IPS-20b (cell line): ENCODE measurements at regions not wholly inside any gene's neighbourhood (a gene's known extent, or its start where the extent isn't known, plus 50 kb on each side); places are given as distances from the start of the nearest gene placed in this dataset.
"Not testable (repeated sequence)": the region's sequence is repeated elsewhere in the genome, so short reads cannot be mapped to it uniquely, and the experiment has no call there.

Source experiments
- H3K27ac ChIP-seq: one replicate; pipeline ENCODE4 v1.5.1; 2013; ENCODE audit warnings: low read length
- H3K27me3 ChIP-seq: 2 replicates; pipeline ENCODE4 v1.6.1; 2013; ENCODE audit warnings: mild to moderate bottlenecking, low read length, inconsistent platforms; ENCODE audit not compliant: insufficient read depth
- H3K36me3 ChIP-seq: 2 replicates; pipeline ENCODE4 v1.6.1; 2013; ENCODE audit warnings: low read depth, mild to moderate bottlenecking, inconsistent platforms, low read length, moderate library complexity; ENCODE audit not compliant: insufficient read depth
- H3K4me1 ChIP-seq: 2 replicates; pipeline ENCODE4 v1.6.1; 2013; ENCODE audit warnings: mild to moderate bottlenecking, control low read depth, inconsistent platforms, low read length, moderate library complexity; ENCODE audit not compliant: insufficient read depth
- H3K4me3 ChIP-seq: 2 replicates; pipeline ENCODE4 v1.5.1; 2013; ENCODE audit warnings: mild to moderate bottlenecking, low read length, inconsistent platforms
- H3K9ac ChIP-seq: 2 replicates; pipeline ENCODE4 v1.6.1; 2013; ENCODE audit warnings: low read depth, mild to moderate bottlenecking, inconsistent platforms, low read length, moderate library complexity
- H3K9me3 ChIP-seq: 2 replicates; pipeline ENCODE4 v1.6.1; 2013; ENCODE audit warnings: mild to moderate bottlenecking, low read depth, low read length, inconsistent platforms; ENCODE audit not compliant: insufficient read depth

GRCh38 chr22:10741776-10742630 lies 4786.0 kb upstream of the OR11H1 start:
- H3K27ac ChIP-seq, H3K27me3 ChIP-seq, H3K36me3 ChIP-seq, H3K9ac ChIP-seq, H3K4me1 ChIP-seq, H3K4me3 ChIP-seq: not testable (repeated sequence)
- H3K9me3 ChIP-seq: peaks cover 84% of the 10 kb centered on the region

GRCh38 chr22:10746382-10746781 lies 4781.6 kb upstream of the OR11H1 start:
- not testable (repeated sequence) for H3K36me3 ChIP-seq, H3K27ac ChIP-seq, H3K4me1 ChIP-seq, H3K27me3 ChIP-seq, H3K4me3 ChIP-seq, H3K9ac ChIP-seq
- peaks cover 84% of the 10 kb centered on the region for H3K9me3 ChIP-seq

- not testable (repeated sequence) for H3K4me1 ChIP-seq, H3K9ac ChIP-seq, H3K27ac ChIP-seq, H3K4me3 ChIP-seq, H3K27me3 ChIP-seq, H3K36me3 ChIP-seq
- H3K9me3 ChIP-seq: peaks cover 86% of the 10 kb centered on the region
These were observed 4780.8 kb upstream of the OR11H1 start for GRCh38 chr22:10747227-10747626.

GRCh38 chr22:10748751-10749150 lies 4779.2 kb upstream of the OR11H1 start:
- not testable (repeated sequence) for H3K36me3 ChIP-seq, H3K4me1 ChIP-seq, H3K27ac ChIP-seq, H3K4me3 ChIP-seq, H3K27me3 ChIP-seq, H3K9ac ChIP-seq
- H3K9me3 ChIP-seq: peaks cover 86% of the 10 kb centered on the region

- peaks cover 88% of the 10 kb centered on the region for H3K9me3 ChIP-seq
- H3K4me3 ChIP-seq: not testable (repeated sequence)
These were observed 4778.6 kb upstream of the OR11H1 start for GRCh38 chr22:10749423-10749822.

GRCh38 chr22:10753566-10753965 lies 4774.4 kb upstream of the OR11H1 start:
- H3K4me1 ChIP-seq, H3K27ac ChIP-seq, H3K27me3 ChIP-seq, H3K4me3 ChIP-seq, H3K9ac ChIP-seq, H3K36me3 ChIP-seq: not testable (repeated sequence)
- H3K9me3 ChIP-seq: peaks cover 88% of the 10 kb centered on the region

More at GRCh38 chr22:10749423-10749822, 4778.6 kb upstream of the OR11H1 start:
- not testable (repeated sequence) for H3K27ac ChIP-seq, H3K4me1 ChIP-seq, H3K36me3 ChIP-seq, H3K9ac ChIP-seq, H3K27me3 ChIP-seq

- H3K9ac ChIP-seq, H3K27me3 ChIP-seq, H3K4me1 ChIP-seq, H3K36me3 ChIP-seq, H3K27ac ChIP-seq, H3K4me3 ChIP-seq: not testable (repeated sequence)
- peaks cover 82% of the 10 kb centered on the region for H3K9me3 ChIP-seq
These were observed 4772.6 kb upstream of the OR11H1 start for GRCh38 chr22:10755350-10755749.

GRCh38 chr22:10760418-10760817 lies 4767.6 kb upstream of the OR11H1 start:
- H3K27ac ChIP-seq, H3K36me3 ChIP-seq, H3K4me3 ChIP-seq, H3K4me1 ChIP-seq, H3K9ac ChIP-seq, H3K27me3 ChIP-seq: not testable (repeated sequence)
- peaks cover 78% of the 10 kb centered on the region for H3K9me3 ChIP-seq

GRCh38 chr22:10766320-10766719 lies 4761.7 kb upstream of the OR11H1 start:
- H3K9me3 ChIP-seq: peaks cover 81% of the 10 kb centered on the region
- H3K27me3 ChIP-seq, H3K36me3 ChIP-seq, H3K4me3 ChIP-seq, H3K9ac ChIP-seq, H3K4me1 ChIP-seq, H3K27ac ChIP-seq: not testable (repeated sequence)

- H3K36me3 ChIP-seq, H3K27me3 ChIP-seq, H3K27ac ChIP-seq, H3K4me3 ChIP-seq, H3K9ac ChIP-seq, H3K4me1 ChIP-seq: not testable (repeated sequence)
- H3K9me3 ChIP-seq: peaks cover 82% of the 10 kb centered on the region
These were observed 4759.1 kb upstream of the OR11H1 start for GRCh38 chr22:10768875-10769274.

- H3K27ac ChIP-seq, H3K4me3 ChIP-seq, H3K4me1 ChIP-seq, H3K9ac ChIP-seq, H3K27me3 ChIP-seq, H3K36me3 ChIP-seq: not testable (repeated sequence)
- peaks cover 84% of the 10 kb centered on the region for H3K9me3 ChIP-seq
These were observed 4756.2 kb upstream of the OR11H1 start for GRCh38 chr22:10771744-10772143.

GRCh38 chr22:10773341-10773740 lies 4754.7 kb upstream of the OR11H1 start:
- not testable (repeated sequence) for H3K4me3 ChIP-seq, H3K36me3 ChIP-seq, H3K4me1 ChIP-seq, H3K9ac ChIP-seq, H3K27me3 ChIP-seq, H3K27ac ChIP-seq
- H3K9me3 ChIP-seq: peaks cover 87% of the 10 kb centered on the region
